ENCODE measurements at regions not wholly inside any gene's neighbourhood (a gene's known extent, or its start where the extent isn't known, plus 50 kb on each side); places are given as distances from the start of the nearest gene placed in this dataset.

DNA sequence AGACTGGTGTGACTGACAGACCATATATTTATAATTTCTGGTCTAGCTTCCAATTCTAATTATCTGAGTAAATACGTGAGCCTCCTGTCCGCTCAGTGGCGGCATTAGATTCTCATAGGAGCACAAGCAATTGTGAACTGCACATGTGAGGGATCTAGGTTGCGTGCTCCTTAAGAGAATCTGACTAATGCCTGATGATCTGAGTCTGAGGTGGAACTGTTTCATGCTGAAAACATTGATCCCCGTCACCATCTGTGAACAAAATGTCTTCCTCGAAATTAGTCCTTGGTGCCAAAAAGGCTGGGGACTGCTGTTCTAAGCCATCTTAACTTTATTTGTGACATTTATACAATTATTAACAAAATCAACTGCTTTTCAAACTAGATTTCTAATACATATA is 164.7 kb upstream of the MEOX2 start:
- no peak for DNase-seq (ENCODE audit: low read depth)
- H3K4me3 ChIP-seq (ENCODE audit: low read depth, low read length) = no peak overlapping the region
- TF ChIP-seq, protein P1, sequence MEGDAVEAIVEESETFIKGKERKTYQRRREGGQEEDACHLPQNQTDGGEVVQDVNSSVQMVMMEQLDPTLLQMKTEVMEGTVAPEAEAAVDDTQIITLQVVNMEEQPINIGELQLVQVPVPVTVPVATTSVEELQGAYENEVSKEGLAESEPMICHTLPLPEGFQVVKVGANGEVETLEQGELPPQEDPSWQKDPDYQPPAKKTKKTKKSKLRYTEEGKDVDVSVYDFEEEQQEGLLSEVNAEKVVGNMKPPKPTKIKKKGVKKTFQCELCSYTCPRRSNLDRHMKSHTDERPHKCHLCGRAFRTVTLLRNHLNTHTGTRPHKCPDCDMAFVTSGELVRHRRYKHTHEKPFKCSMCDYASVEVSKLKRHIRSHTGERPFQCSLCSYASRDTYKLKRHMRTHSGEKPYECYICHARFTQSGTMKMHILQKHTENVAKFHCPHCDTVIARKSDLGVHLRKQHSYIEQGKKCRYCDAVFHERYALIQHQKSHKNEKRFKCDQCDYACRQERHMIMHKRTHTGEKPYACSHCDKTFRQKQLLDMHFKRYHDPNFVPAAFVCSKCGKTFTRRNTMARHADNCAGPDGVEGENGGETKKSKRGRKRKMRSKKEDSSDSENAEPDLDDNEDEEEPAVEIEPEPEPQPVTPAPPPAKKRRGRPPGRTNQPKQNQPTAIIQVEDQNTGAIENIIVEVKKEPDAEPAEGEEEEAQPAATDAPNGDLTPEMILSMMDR (IDR thresholded peaks at IDR 0.05; ENCODE audit: low read depth, low read length) = no peak
- TF ChIP-seq MYC (IDR thresholded peaks at IDR 0.05; ENCODE audit: low read depth, low read length) = no peak
- TF ChIP-seq, protein P2, sequence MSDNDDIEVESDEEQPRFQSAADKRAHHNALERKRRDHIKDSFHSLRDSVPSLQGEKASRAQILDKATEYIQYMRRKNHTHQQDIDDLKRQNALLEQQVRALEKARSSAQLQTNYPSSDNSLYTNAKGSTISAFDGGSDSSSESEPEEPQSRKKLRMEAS (IDR thresholded peaks at IDR 0.05; ENCODE audit: low read depth, low read length) = no peak
- no peak for TF ChIP-seq POLR2A (IDR thresholded peaks at IDR 0.05; ENCODE audit: extremely low read depth, insufficient read length)

DNA sequence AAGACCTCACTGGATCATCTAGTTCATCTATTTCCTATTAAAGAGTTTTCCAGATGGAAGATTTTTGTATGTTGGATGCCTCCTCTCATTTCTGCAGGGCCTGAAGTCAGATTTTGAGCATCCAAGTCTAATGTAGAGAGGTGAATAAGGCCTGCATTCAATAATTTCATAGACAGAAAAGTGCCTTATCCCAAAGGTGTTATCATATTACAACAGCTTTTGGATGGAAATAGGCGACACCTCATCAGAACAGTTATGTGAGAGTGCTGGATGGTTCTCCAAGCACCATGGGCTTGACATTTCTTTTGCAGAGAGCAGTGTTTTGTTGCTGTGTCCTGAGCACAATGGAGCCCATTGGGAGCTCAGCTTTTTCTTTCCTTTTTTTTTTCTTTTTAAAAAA is 162.4 kb upstream of the MEOX2 start:
- DNase-seq (ENCODE audit: low read depth) = no peak
- no peak overlapping the region for H3K4me3 ChIP-seq (ENCODE audit: low read depth, low read length)
- TF ChIP-seq MYC (IDR thresholded peaks at IDR 0.05; ENCODE audit: low read depth, low read length) (no peak), POLR2A (IDR thresholded peaks at IDR 0.05; ENCODE audit: extremely low read depth, insufficient read length) (no peak)
- TF ChIP-seq, protein P2 (IDR thresholded peaks at IDR 0.05; ENCODE audit: low read depth, low read length) = no peak
- TF ChIP-seq, protein P1 (IDR thresholded peaks at IDR 0.05; ENCODE audit: low read depth, low read length) = no peak

DNA sequence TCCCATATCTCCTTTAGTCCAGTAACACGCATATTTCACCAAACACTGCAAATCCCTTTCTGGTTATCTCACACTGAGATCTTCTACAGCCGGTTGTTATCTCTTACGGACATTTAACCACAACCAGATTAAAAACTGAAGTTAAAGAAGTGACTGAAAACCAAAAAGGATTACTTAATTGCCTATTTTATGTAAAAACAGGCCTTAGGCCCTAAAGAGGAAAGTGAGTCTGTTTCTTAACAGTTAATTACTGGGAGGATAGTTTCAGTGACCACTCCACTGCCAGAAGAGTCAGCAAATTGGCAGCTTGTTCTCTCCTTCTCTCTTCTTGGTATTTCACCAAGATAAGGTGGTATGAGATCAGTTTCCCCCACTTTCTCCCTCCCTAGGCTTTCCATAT is 161.9 kb upstream of the MEOX2 start:
- peak; percentile 53 for DNase-seq (ENCODE audit: low read depth)
- TF ChIP-seq MYC (IDR thresholded peaks at IDR 0.05; ENCODE audit: low read depth, low read length) (no peak), POLR2A (IDR thresholded peaks at IDR 0.05; ENCODE audit: extremely low read depth, insufficient read length) (no peak)
- TF ChIP-seq, protein P2 (IDR thresholded peaks at IDR 0.05; ENCODE audit: low read depth, low read length) = no peak
- TF ChIP-seq, protein P1 (IDR thresholded peaks at IDR 0.05; ENCODE audit: low read depth, low read length) = no peak
- no peak overlapping the region for H3K4me3 ChIP-seq (ENCODE audit: low read depth, low read length)

DNA sequence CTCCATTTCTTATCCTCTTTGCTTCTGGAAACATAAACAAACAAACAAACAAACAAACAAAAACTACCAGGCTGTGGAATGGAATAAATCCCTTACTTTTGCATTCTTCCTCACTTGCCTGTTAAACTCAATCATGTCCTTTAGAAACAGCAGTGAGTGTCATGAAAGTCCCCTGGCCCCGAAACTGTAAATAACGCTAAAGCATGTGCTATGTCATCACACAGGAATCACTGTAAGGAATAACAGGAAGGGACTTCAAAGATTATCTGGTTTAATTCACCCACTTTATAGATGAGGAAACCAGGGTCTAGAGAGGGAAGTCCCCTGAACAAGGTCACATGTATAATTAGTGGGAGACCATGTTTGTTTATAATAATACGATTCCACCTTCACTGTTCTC is 159.4 kb upstream of the MEOX2 start:
- H3K4me3 ChIP-seq (ENCODE audit: low read depth, low read length) = no peak overlapping the region
- no peak for TF ChIP-seq POLR2A (IDR thresholded peaks at IDR 0.05; ENCODE audit: extremely low read depth, insufficient read length)
- TF ChIP-seq, protein P1 (IDR thresholded peaks at IDR 0.05; ENCODE audit: low read depth, low read length) = no peak
- TF ChIP-seq, protein P2 (IDR thresholded peaks at IDR 0.05; ENCODE audit: low read depth, low read length) = no peak
- TF ChIP-seq MYC (IDR thresholded peaks at IDR 0.05; ENCODE audit: low read depth, low read length) = no peak
- no peak for DNase-seq (ENCODE audit: low read depth)

DNA sequence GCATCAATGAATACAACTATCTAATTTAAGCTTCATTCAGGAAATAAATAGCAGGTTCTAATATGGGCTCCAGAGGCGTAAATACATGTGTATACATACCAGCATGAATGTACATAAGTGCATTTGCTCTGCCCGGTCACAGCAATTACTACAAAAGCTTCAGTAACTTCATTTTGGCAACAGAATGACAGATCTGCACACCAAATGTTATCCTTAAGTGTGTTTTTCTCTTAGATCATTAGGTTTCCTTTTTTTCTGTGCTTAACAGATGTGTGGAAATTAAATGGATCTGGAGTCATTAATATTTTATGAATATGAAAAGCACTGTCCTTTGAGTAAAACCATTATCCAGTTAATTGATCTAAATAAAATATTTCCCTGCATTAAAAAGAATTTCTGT is 159.0 kb upstream of the MEOX2 start:
- no peak overlapping the region for H3K4me3 ChIP-seq (ENCODE audit: low read depth, low read length)
- TF ChIP-seq, protein P2 (IDR thresholded peaks at IDR 0.05; ENCODE audit: low read depth, low read length) = no peak
- TF ChIP-seq POLR2A (IDR thresholded peaks at IDR 0.05; ENCODE audit: extremely low read depth, insufficient read length) (no peak), MYC (IDR thresholded peaks at IDR 0.05; ENCODE audit: low read depth, low read length) (no peak)
- TF ChIP-seq, protein P1 (IDR thresholded peaks at IDR 0.05; ENCODE audit: low read depth, low read length) = no peak
- no peak for DNase-seq (ENCODE audit: low read depth)

All from NB4 (cell line).